H1 (cell line): ENCODE measurements at regions not wholly inside any gene's neighbourhood (a gene's known extent, or its start where the extent isn't known, plus 50 kb on each side); places are given as distances from the start of the nearest gene placed in this dataset.

ENCODE experiments used
- CBX5 ChIP-seq: fragments of 300-800, 300-1000 bp; sonication (generic); IDR thresholded peaks from 2 replicates; pipeline ENCODE4 v1.7.1; 2016; ENCODE audit warnings: antibody characterized with exemption, low read length, low read depth
- CHD7 ChIP-seq: fragments of 300-600 bp; sonication (generic); IDR thresholded peaks from 2 replicates; pipeline ENCODE4 v1.7.1; 2012; ENCODE audit warnings: low read length, moderate library complexity, mild to moderate bottlenecking, inconsistent platforms; ENCODE audit not compliant: insufficient replicate concordance

GRCh38 chr2:160703648-160704585 lies 210.3 kb upstream of the RBMS1 start (continued):
- TF ChIP-seq CHD7 (no peak), CBX5 (no peak)
